ENCODE measurements at regions not wholly inside any gene's neighbourhood (a gene's known extent, or its start where the extent isn't known, plus 50 kb on each side); places are given as distances from the start of the nearest gene placed in this dataset.

DNA sequence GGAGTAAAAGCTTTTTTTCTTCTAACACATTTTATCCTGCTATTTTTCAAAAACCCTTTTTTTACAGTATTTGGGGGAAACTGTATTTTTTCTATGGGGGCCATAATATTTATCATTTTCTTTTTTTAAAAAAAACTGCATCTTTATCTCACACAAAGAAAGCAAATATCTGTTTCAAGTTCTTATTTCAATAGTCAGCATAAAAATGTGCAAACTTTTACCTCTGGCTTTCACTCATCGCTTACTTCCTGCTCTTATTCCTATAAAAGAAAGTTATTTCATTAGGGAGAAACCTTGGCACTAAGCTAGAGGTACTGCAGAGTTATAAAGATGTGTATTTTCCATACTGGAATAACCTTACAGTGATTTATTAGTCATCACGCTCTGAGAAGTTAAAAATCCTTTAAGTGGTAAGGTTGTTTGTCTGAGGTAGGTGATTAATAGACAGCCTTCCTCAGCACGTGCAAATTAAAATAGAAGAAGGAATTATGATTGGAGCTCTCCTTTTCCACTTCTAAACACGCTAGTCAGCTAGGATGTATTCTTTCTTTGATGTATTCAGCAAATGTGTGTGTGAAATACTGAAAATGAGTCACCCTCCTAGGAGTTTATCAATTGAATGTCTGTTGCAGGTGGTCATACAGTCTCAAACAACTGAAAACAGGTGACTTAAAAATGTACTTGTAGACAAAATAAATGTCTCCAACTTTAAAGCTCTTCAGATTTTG, 461.0 kb downstream of the GXYLT1 start:
- no peak for ATAC-seq
- no peak for TF ChIP-seq TCF7 (IDR thresholded peaks at IDR 0.05; ENCODE audit: borderline replicate concordance)
- POLR2A ChIA-PET, result no interaction called here
- no peak overlapping the region for H3K9ac ChIP-seq (ENCODE audit: control insufficient read depth, insufficient read depth, low read length)
- no peak overlapping the region for H3K27ac ChIP-seq (ENCODE audit: control insufficient read depth, insufficient read depth)
- no peaks in the 10 kb centered on the region for H3K36me3 ChIP-seq (ENCODE audit: control insufficient read depth in 2 of 2, insufficient read depth in 2 of 2, low read length in 1 of 2)
- H3K9me3 ChIP-seq (replicated peaks; ENCODE audit: control insufficient read depth, insufficient read depth, low read length), result no peaks in the 10 kb centered on the region
- H2AFZ ChIP-seq (ENCODE audit: control insufficient read depth, low read depth, low read length), result no peak overlapping the region
- no peaks in the 10 kb centered on the region for H3K79me2 ChIP-seq (ENCODE audit: control insufficient read depth, insufficient read depth, low read length)
- H3K27me3 ChIP-seq (replicated peaks in 1 of 2; ENCODE audit: control insufficient read depth in 2 of 2, insufficient read depth in 2 of 2, low read length in 1 of 2), result no peaks in the 10 kb centered on the region
- H4K20me1 ChIP-seq (ENCODE audit: control insufficient read depth, insufficient read depth), result no peaks in the 10 kb centered on the region
- RAD21 ChIA-PET (ENCODE audit: unreplicated experiment), result no interaction called here
- H3K4me1 ChIP-seq (ENCODE audit: control insufficient read depth, insufficient read depth, low read length), result no peaks in the 10 kb centered on the region
- no peak for DNase-seq (ENCODE audit: low read depth, low spot score)
- 24% methylated on average over 4 of the region's 4 CpGs for WGBS (ENCODE audit: insufficient coverage, insufficient replicate concordance, low lambda C conversion rate, missing lambda C conversion rate)
- FAIRE-seq, result no peak
- CTCF ChIA-PET, result interaction anchor here (1.5 kb wide), 1 partner anchor 30 kb away, joined by 3 read pairs; no protein-coding TSS in a partner anchor
- in situ Hi-C loops (cut with MboI), result no loop called here
- no peak overlapping the region for H3K4me3 ChIP-seq
- intact Hi-C loops (cut with micrococcal nuclease; ENCODE audit: unreplicated experiment), result no loop called here
- SMC1A ChIA-PET (ENCODE audit: uncharacterized antibody, unreplicated experiment), result interaction anchor here (0.8 kb wide), 1 partner anchor 17 kb away, joined by 3 read pairs; no protein-coding TSS in a partner anchor
- H3K4me2 ChIP-seq (ENCODE audit: control insufficient read depth, insufficient read depth), result no peak overlapping the region
- BruUV-seq (replicated peaks), result no TSS peak

DNA sequence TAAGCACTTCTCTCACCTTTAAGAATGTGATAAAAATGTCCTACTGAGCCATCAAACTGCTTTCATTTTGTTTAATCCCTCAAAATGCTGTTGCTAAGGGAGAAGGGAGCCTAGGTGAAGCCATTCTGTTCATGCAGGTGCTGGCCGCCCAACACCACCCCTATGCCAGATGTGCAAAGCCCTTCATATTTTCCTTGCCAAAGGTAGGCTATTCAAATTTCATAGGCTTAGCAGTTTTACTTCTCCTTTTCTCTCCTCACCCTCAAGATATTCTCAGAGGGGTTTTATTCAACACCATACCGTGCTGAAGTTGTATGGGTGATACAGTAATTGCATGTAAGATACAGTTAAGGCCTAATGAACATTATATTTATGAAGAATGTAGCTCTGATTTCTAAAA, 461.7 kb downstream of the GXYLT1 start:
- no peak overlapping the region for H3K4me3 ChIP-seq
- SMC1A ChIA-PET (ENCODE audit: uncharacterized antibody, unreplicated experiment), result interaction anchor here (0.8 kb wide), 1 partner anchor 18 kb away, joined by 3 read pairs; no protein-coding TSS in a partner anchor
- FAIRE-seq, result no peak
- no peaks in the 10 kb centered on the region for H3K79me2 ChIP-seq (ENCODE audit: control insufficient read depth, insufficient read depth, low read length)
- H3K27me3 ChIP-seq (replicated peaks in 1 of 2; ENCODE audit: control insufficient read depth in 2 of 2, insufficient read depth in 2 of 2, low read length in 1 of 2), result no peaks in the 10 kb centered on the region
- H3K36me3 ChIP-seq (ENCODE audit: control insufficient read depth in 2 of 2, insufficient read depth in 2 of 2, low read length in 1 of 2), result no peaks in the 10 kb centered on the region
- intact Hi-C loops (cut with micrococcal nuclease; ENCODE audit: unreplicated experiment) (no loop called here), in situ Hi-C loops (cut with MboI) (no loop called here)
- peak; percentile 31; the same call in 1 of the 3 replicates for ATAC-seq
- no peak overlapping the region for H3K27ac ChIP-seq (ENCODE audit: control insufficient read depth, insufficient read depth)
- CTCF ChIA-PET, result no interaction called here
- no peak overlapping the region for H3K9ac ChIP-seq (ENCODE audit: control insufficient read depth, insufficient read depth, low read length)
- H3K4me2 ChIP-seq (ENCODE audit: control insufficient read depth, insufficient read depth), result no peak overlapping the region
- no peak for DNase-seq (ENCODE audit: low read depth, low spot score)
- RAD21 ChIA-PET (ENCODE audit: unreplicated experiment), result no interaction called here
- BruUV-seq (replicated peaks), result no TSS peak
- no peaks in the 10 kb centered on the region for H3K4me1 ChIP-seq (ENCODE audit: control insufficient read depth, insufficient read depth, low read length)
- 0% methylated on average over 2 of the region's 2 CpGs for WGBS (ENCODE audit: insufficient coverage, insufficient replicate concordance, low lambda C conversion rate, missing lambda C conversion rate)
- H2AFZ ChIP-seq (ENCODE audit: control insufficient read depth, low read depth, low read length), result no peak overlapping the region
- POLR2A ChIA-PET, result no interaction called here
- no peaks in the 10 kb centered on the region for H4K20me1 ChIP-seq (ENCODE audit: control insufficient read depth, insufficient read depth)
- H3K9me3 ChIP-seq (replicated peaks; ENCODE audit: control insufficient read depth, insufficient read depth, low read length), result no peaks in the 10 kb centered on the region
- TF ChIP-seq, protein P1, sequence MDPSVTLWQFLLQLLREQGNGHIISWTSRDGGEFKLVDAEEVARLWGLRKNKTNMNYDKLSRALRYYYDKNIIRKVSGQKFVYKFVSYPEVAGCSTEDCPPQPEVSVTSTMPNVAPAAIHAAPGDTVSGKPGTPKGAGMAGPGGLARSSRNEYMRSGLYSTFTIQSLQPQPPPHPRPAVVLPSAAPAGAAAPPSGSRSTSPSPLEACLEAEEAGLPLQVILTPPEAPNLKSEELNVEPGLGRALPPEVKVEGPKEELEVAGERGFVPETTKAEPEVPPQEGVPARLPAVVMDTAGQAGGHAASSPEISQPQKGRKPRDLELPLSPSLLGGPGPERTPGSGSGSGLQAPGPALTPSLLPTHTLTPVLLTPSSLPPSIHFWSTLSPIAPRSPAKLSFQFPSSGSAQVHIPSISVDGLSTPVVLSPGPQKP (IDR thresholded peaks at IDR 0.05; ENCODE audit: low read depth, low read length), result no peak
- TF ChIP-seq NFIC (IDR thresholded peaks at IDR 0.05; ENCODE audit: low read depth, low read length) (no peak), KAT2A (conservative IDR thresholded peaks at IDR 0.05; ENCODE audit: control insufficient read depth, low read depth, low read length) (no peak), IKZF2 (IDR thresholded peaks at IDR 0.05) (no peak), POLR2AphosphoS2 (IDR thresholded peaks at IDR 0.05; ENCODE audit: low read depth, low read length) (no peak), NFXL1 (IDR thresholded peaks at IDR 0.05; ENCODE audit: borderline replicate concordance) (no peak), SMC3 (IDR thresholded peaks at IDR 0.05; ENCODE audit: borderline replicate concordance, low read length) (no peak), RFX5 (IDR thresholded peaks at IDR 0.05; ENCODE audit: low read depth, low read length) (no peak)
- TF ChIP-seq, protein P2, sequence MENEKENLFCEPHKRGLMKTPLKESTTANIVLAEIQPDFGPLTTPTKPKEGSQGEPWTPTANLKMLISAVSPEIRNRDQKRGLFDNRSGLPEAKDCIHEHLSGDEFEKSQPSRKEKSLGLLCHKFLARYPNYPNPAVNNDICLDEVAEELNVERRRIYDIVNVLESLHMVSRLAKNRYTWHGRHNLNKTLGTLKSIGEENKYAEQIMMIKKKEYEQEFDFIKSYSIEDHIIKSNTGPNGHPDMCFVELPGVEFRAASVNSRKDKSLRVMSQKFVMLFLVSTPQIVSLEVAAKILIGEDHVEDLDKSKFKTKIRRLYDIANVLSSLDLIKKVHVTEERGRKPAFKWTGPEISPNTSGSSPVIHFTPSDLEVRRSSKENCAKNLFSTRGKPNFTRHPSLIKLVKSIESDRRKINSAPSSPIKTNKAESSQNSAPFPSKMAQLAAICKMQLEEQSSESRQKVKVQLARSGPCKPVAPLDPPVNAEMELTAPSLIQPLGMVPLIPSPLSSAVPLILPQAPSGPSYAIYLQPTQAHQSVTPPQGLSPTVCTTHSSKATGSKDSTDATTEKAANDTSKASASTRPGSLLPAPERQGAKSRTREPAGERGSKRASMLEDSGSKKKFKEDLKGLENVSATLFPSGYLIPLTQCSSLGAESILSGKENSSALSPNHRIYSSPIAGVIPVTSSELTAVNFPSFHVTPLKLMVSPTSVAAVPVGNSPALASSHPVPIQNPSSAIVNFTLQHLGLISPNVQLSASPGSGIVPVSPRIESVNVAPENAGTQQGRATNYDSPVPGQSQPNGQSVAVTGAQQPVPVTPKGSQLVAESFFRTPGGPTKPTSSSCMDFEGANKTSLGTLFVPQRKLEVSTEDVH (IDR thresholded peaks at IDR 0.05; ENCODE audit: low read depth, partially characterized antibody), result no peak

Measured in GM12878 (cell line).